GM18858 (cell line): ENCODE measurements at regions not wholly inside any gene's neighbourhood (a gene's known extent, or its start where the extent isn't known, plus 50 kb on each side); places are given as distances from the start of the nearest gene placed in this dataset.

Source experiments
- ATAC-seq: cut with Tn5 transposase; IDR thresholded peaks from one replicate; pipeline ENCODE4 v1.9.1; 2021; ENCODE audit not compliant: unreplicated experiment

GRCh38 chr4:182189103-182189878 lies 53.9 kb upstream of the TENM3 start:
- no peak for ATAC-seq

DNA sequence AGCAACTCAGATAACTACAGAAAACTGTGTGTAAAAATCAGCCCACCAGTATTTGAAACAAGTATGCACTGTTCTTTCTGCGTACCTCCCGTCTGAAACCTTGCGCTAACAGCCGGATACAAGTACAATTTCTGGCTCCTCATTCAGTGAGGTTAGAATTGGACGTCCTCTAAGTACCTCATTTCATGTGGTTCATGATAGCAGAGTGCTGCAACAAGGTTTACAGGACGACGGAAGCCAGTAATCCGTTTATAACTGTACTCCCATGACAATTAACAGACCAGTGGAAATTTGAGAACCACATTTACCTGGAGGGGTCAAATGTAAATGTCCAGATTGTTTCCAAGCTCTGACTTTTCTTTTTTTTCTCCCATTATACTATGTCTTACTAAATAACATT lies 52.9 kb upstream of the TENM3 start:
- ATAC-seq: no peak

- no peak for ATAC-seq
Observed at GRCh38 chr4:182192511-182193181, 50.6 kb upstream of the TENM3 start.

- no peak for ATAC-seq
Observed at GRCh38 chr4:182193311-182193710, 49.9 kb upstream of the TENM3 start.
